HL-60/S4 treated with phorbol 12-myristate 13-acetate at 8.2 ng/mL for 4 days and 3 days (cell line): ENCODE measurements at regions not wholly inside any gene's neighbourhood (a gene's known extent, or its start where the extent isn't known, plus 50 kb on each side); places are given as distances from the start of the nearest gene placed in this dataset.

Source experiments
- in situ Hi-C: fragments of 300-500 bp; cut with MboI; formaldehyde crosslinking; loops from 2 replicates; pipeline ENCODE4 v1.15.0; 2022; ENCODE audit warnings: low sequenced_read_pairs

GRCh38 chr10:78849115-78849514 lies 219.7 kb upstream of the ZMIZ1 start:
- in situ Hi-C loops, result no loop called here

- in situ Hi-C loops, result no loop called here
These were observed 219.0 kb upstream of the ZMIZ1 start for GRCh38 chr10:78849731-78850130.

- in situ Hi-C loops, result no loop called here
These were observed 217.9 kb upstream of the ZMIZ1 start for GRCh38 chr10:78850644-78851435.

- in situ Hi-C loops, result no loop called here
These were observed 217.1 kb upstream of the ZMIZ1 start for GRCh38 chr10:78851647-78852046.

GRCh38 chr10:78852466-78853240 lies 216.1 kb upstream of the ZMIZ1 start:
- in situ Hi-C loops, result no loop called here

GRCh38 chr10:78853864-78854263 lies 214.9 kb upstream of the ZMIZ1 start:
- in situ Hi-C loops, result no loop called here

GRCh38 chr10:78856421-78856820 lies 212.3 kb upstream of the ZMIZ1 start:
- in situ Hi-C loops, result no loop called here

GRCh38 chr10:78857193-78857592 lies 211.6 kb upstream of the ZMIZ1 start:
- in situ Hi-C loops, result no loop called here

GRCh38 chr10:78859266-78859665 lies 209.5 kb upstream of the ZMIZ1 start:
- in situ Hi-C loops, result no loop called here

GRCh38 chr10:78859769-78860168 lies 209.0 kb upstream of the ZMIZ1 start:
- in situ Hi-C loops, result no loop called here

- in situ Hi-C loops, result no loop called here
These were observed 208.4 kb upstream of the ZMIZ1 start for GRCh38 chr10:78860260-78860914.

- in situ Hi-C loops, result no loop called here
These were observed 207.0 kb upstream of the ZMIZ1 start for GRCh38 chr10:78861529-78862327.

GRCh38 chr10:78862328-78862640 lies 206.5 kb upstream of the ZMIZ1 start:
- in situ Hi-C loops, result no loop called here

GRCh38 chr10:78863140-78863905 lies 205.4 kb upstream of the ZMIZ1 start:
- in situ Hi-C loops, result no loop called here

- in situ Hi-C loops, result no loop called here
These were observed 204.9 kb upstream of the ZMIZ1 start for GRCh38 chr10:78863906-78864239.

GRCh38 chr10:78864761-78865537 lies 203.8 kb upstream of the ZMIZ1 start:
- in situ Hi-C loops, result no loop called here

GRCh38 chr10:78865538-78865875 lies 203.3 kb upstream of the ZMIZ1 start:
- in situ Hi-C loops, result no loop called here

GRCh38 chr10:78865931-78866717 lies 202.6 kb upstream of the ZMIZ1 start:
- in situ Hi-C loops, result no loop called here
